ENCODE measurements at regions not wholly inside any gene's neighbourhood (a gene's known extent, or its start where the extent isn't known, plus 50 kb on each side); places are given as distances from the start of the nearest gene placed in this dataset.

DNA sequence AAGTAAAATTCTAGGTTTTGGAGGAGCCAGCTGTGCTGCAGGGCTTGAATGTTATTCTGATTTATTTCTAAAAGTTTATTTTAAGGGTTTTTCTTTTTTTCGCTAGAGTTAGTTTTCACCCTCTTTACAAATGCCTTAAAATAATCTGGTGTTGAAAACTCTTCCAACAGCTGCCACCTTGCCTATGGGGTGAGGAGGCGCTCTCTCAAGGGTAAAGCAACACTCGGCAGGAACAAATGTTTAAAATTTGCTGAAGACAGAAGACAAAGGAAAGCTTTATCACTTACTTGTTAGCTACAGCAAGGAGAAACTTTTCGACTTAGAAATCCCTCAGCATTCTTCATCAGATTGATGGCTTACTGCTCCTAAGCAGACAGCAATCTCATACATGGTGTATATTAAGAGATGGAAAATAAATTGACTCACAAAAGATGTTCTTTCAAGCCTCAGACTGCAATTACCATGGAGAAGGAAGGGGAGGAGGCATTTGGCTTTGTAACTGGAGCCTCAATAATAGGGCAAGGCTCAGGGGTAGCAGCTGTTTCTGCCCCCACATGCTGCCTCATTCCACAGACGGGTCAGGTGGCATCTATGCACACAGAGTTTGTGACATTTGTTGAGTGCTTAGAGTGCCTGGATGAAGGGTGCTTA is 79.8 kb upstream of the RALGPS2 start:
- no peaks in the 10 kb centered on the region for H3K27me3 ChIP-seq (replicated peaks in 1 of 4; ENCODE audit: control extremely low read depth in 1 of 4, control insufficient read depth in 3 of 4, insufficient read depth in 4 of 4, low read length in 3 of 4)
- H3K9me3 ChIP-seq (ENCODE audit: control extremely low read depth in 1 of 3, control insufficient read depth in 2 of 3, insufficient read depth in 1 of 3, low read length in 2 of 3) = no peaks in the 10 kb centered on the region
- POLR2A ChIA-PET = interaction anchor here (1.2 kb wide), 1 partner anchor 66 kb away, joined by 3 read pairs; no protein-coding TSS in a partner anchor
- CTCF ChIA-PET = interaction anchor here (2.0 to 2.1 kb wide), 2 partner anchors 38 to 102 kb away, joined by 5 to 7 read pairs; no protein-coding TSS in a partner anchor
- H3K4me3 Mint-ChIP-seq = no peak overlapping the region
- no peaks in the 10 kb centered on the region for H3K36me3 ChIP-seq (replicated peaks in 1 of 2; ENCODE audit: control extremely low read depth in 1 of 2, control insufficient read depth in 1 of 2, extremely low read depth in 1 of 2, insufficient read depth in 2 of 2, low read length in 1 of 2)
- no peak overlapping the region for H3K4me3 ChIP-seq (ENCODE audit: control extremely low read depth in 1 of 5, extremely low read depth in 1 of 5, insufficient read depth in 1 of 5, low read depth in 2 of 5, low read length in 4 of 5)
- no peak for ATAC-seq (ENCODE audit: low read depth)
- H3K9me3 Mint-ChIP-seq (ENCODE audit: insufficient read depth) = no peaks in the 10 kb centered on the region
- H3K79me2 ChIP-seq (ENCODE audit: control insufficient read depth, insufficient read depth, low read length) = peaks cover 13% of the 10 kb centered on the region
- no peak for TF ChIP-seq CTCF (IDR thresholded peaks at IDR 0.05)
- no peak for TF ChIP-seq EZH2 (IDR thresholded peaks at IDR 0.05; ENCODE audit: borderline replicate concordance, insufficient read depth, low read depth, low read length, poor library complexity, severe bottlenecking)
- H3K27me3 Mint-ChIP-seq = no peaks in the 10 kb centered on the region
- H3K27ac Mint-ChIP-seq = no peak overlapping the region
- 80% methylated on average over 1 of the region's 5 CpGs for WGBS (ENCODE audit: insufficient coverage)
- peaks cover 70% of the 10 kb centered on the region for H3K4me1 Mint-ChIP-seq
- H3K4me1 ChIP-seq (ENCODE audit: control insufficient read depth in 2 of 2, insufficient read depth in 2 of 2, low read length in 2 of 2) = peaks cover 35 to 36% of the 10 kb centered on the region in 2 donors
- intact Hi-C loops (cut with micrococcal nuclease) = no loop called here
- no peak overlapping the region for H3K9ac ChIP-seq (ENCODE audit: low read length)
- no peak overlapping the region for H3K4me2 ChIP-seq (replicated peaks; ENCODE audit: low read depth, low read length, poor library complexity, severe bottlenecking)
- DNase-seq = no peak
- H2AFZ ChIP-seq (ENCODE audit: insufficient read depth, low read depth, low read length, poor library complexity, severe bottlenecking) = no peak overlapping the region
- H4K20me1 ChIP-seq (ENCODE audit: control insufficient read depth, insufficient read depth, low read length, poor library complexity, severe bottlenecking) = no peaks in the 10 kb centered on the region
- H3K27ac ChIP-seq (ENCODE audit: low read length in 2 of 2) = no peak overlapping the region

GRCh38 chr1:178645808-178646200 is 79.2 kb upstream of the RALGPS2 start:
- no CpG with 5 or more reads among the region's 2 CpGs for WGBS (ENCODE audit: insufficient coverage)
- H3K9me3 ChIP-seq (ENCODE audit: control extremely low read depth in 1 of 3, control insufficient read depth in 2 of 3, insufficient read depth in 1 of 3, low read length in 2 of 3) = no peaks in the 10 kb centered on the region
- ChIA-PET CTCF (interaction anchor here (2.0 to 2.1 kb wide), 2 partner anchors 38 to 103 kb away, joined by 5 to 7 read pairs; no protein-coding TSS in a partner anchor), POLR2A (interaction anchor here (0.5 kb wide), 1 partner anchor 210 kb away, joined by 4 read pairs; no protein-coding TSS in a partner anchor)
- peaks cover 35 to 36% of the 10 kb centered on the region in 2 donors for H3K4me1 ChIP-seq (ENCODE audit: control insufficient read depth in 2 of 2, insufficient read depth in 2 of 2, low read length in 2 of 2)
- no peak for ATAC-seq (ENCODE audit: low read depth)
- Mint-ChIP-seq H3K27ac (no peak overlapping the region), H3K4me1 (peaks cover 70% of the 10 kb centered on the region), H3K4me3 (no peak overlapping the region), H3K9me3 (ENCODE audit: insufficient read depth) (no peaks in the 10 kb centered on the region), H3K27me3 (no peaks in the 10 kb centered on the region)
- no peak for DNase-seq
- intact Hi-C loops (cut with micrococcal nuclease) = no loop called here
- H3K79me2 ChIP-seq (ENCODE audit: control insufficient read depth, insufficient read depth, low read length) = peaks cover 13% of the 10 kb centered on the region
- H3K9ac ChIP-seq (ENCODE audit: low read length) = no peak overlapping the region
- TF ChIP-seq CTCF (IDR thresholded peaks at IDR 0.05) (no peak), EZH2 (IDR thresholded peaks at IDR 0.05; ENCODE audit: borderline replicate concordance, insufficient read depth, low read depth, low read length, poor library complexity, severe bottlenecking) (no peak)
- H2AFZ ChIP-seq (ENCODE audit: insufficient read depth, low read depth, low read length, poor library complexity, severe bottlenecking) = no peak overlapping the region
- no peaks in the 10 kb centered on the region for H3K36me3 ChIP-seq (replicated peaks in 1 of 2; ENCODE audit: control extremely low read depth in 1 of 2, control insufficient read depth in 1 of 2, extremely low read depth in 1 of 2, insufficient read depth in 2 of 2, low read length in 1 of 2)
- H3K27ac ChIP-seq (ENCODE audit: low read length in 2 of 2) = no peak overlapping the region
- no peak overlapping the region for H3K4me2 ChIP-seq (replicated peaks; ENCODE audit: low read depth, low read length, poor library complexity, severe bottlenecking)
- H3K27me3 ChIP-seq (replicated peaks in 1 of 4; ENCODE audit: control extremely low read depth in 1 of 4, control insufficient read depth in 3 of 4, insufficient read depth in 4 of 4, low read length in 3 of 4) = no peaks in the 10 kb centered on the region
- H4K20me1 ChIP-seq (ENCODE audit: control insufficient read depth, insufficient read depth, low read length, poor library complexity, severe bottlenecking) = no peaks in the 10 kb centered on the region
- H3K4me3 ChIP-seq (ENCODE audit: control extremely low read depth in 1 of 5, extremely low read depth in 1 of 5, insufficient read depth in 1 of 5, low read depth in 2 of 5, low read length in 4 of 5) = no peak overlapping the region
